ENCODE measurements at regions not wholly inside any gene's neighbourhood (a gene's known extent, or its start where the extent isn't known, plus 50 kb on each side); places are given as distances from the start of the nearest gene placed in this dataset.

DNA sequence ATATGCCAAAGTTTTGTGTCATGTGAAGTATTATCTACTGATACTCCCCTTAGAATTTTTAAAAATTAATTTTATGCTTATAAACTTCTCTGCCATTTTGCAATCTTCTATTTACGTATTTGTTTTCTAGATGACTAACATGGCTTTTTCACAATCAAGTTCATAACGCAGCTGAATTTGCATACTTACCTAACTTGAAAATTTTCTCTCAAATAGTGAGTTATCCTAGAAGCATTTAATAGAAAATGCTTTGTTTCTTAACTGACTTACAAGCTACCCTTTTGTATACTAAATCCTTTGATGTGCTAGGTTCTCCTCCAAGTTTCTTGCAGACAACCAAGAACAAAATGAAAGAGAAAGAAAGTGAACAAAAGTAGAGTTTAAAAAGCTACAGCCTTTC lies 683.5 kb downstream of the LIG4 start:
- CTCF ChIA-PET: interaction anchor here (0.6 kb wide), 1 partner anchor 1051 kb away, joined by 3 read pairs; no protein-coding TSS in a partner anchor

DNA sequence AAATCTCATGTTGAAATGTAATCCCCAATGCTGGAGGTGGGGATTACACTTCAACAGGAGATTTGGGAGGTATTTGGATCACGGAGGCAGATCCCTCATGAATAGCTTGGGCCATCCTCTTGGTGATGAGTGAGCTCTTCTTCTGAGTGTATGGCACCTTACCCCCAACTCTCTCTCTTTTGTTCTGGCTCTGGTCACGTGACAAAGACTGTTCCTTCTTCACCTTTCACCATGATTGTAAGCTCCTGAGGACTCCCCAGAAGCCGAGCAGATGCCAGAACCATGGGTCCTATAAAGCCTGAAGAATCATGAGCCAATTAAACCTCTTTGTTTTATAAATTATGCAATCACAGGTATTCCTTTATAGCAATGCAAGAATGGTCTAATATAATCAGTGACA lies 684.2 kb downstream of the LIG4 start:
- intact Hi-C loops (cut with micrococcal nuclease): no loop called here
- Mint-ChIP-seq H3K27ac (ENCODE audit: low read depth, unreplicated experiment) (no peak overlapping the region), H3K4me3 (ENCODE audit: unreplicated experiment) (no peak overlapping the region), H3K27me3 (ENCODE audit: insufficient read depth, unreplicated experiment) (no peaks in the 10 kb centered on the region), H3K36me3 (ENCODE audit: insufficient read depth, unreplicated experiment) (peaks cover 4% of the 10 kb centered on the region), H3K4me1 (ENCODE audit: insufficient read depth, unreplicated experiment) (no peaks in the 10 kb centered on the region), H3K9me3 (ENCODE audit: unreplicated experiment) (peaks cover 16% of the 10 kb centered on the region)
- ChIA-PET CTCF (interaction anchor here (0.6 kb wide), 1 partner anchor 1050 kb away, joined by 3 read pairs; no protein-coding TSS in a partner anchor), POLR2A (no interaction called here)
- no peak for TF ChIP-seq CTCF (IDR thresholded peaks at IDR 0.05; ENCODE audit: unreplicated experiment)
- BruUV-seq (replicated peaks): no TSS peak
- no peak for DNase-seq (ENCODE audit: unreplicated experiment)

More for the DNA sequence above, 683.5 kb downstream of the LIG4 start:
- Mint-ChIP-seq H3K9me3 (ENCODE audit: unreplicated experiment) (peaks cover 16% of the 10 kb centered on the region), H3K36me3 (ENCODE audit: insufficient read depth, unreplicated experiment) (peaks cover 4% of the 10 kb centered on the region), H3K4me3 (ENCODE audit: unreplicated experiment) (no peak overlapping the region), H3K27me3 (ENCODE audit: insufficient read depth, unreplicated experiment) (no peaks in the 10 kb centered on the region), H3K4me1 (ENCODE audit: insufficient read depth, unreplicated experiment) (no peaks in the 10 kb centered on the region), H3K27ac (ENCODE audit: low read depth, unreplicated experiment) (no peak overlapping the region)
- POLR2A ChIA-PET: no interaction called here
- no TSS peak for BruUV-seq (replicated peaks)
- no peak for DNase-seq (ENCODE audit: unreplicated experiment)
- intact Hi-C loops (cut with micrococcal nuclease): no loop called here
- TF ChIP-seq CTCF (IDR thresholded peaks at IDR 0.05; ENCODE audit: unreplicated experiment): no peak

DNA sequence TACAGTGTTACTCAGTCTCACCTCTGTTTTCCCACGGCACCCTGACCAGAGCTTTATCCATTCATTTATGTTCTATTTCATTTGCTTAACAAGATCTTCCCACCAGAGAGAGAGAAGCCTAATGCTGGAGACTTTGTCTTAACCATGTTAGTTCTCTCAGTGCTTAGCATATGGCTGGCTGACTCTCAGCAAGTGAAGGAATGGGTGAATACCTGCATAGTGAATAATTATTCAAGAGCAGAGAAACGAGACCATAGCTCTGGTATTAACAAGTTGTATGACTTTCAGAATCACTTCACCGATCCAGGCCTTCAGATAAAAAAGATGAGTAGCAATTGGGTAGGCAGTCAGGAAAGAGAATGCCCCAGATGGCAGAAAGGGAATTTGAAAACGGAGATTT lies 686.3 kb downstream of the LIG4 start:
- BruUV-seq (replicated peaks): no TSS peak
- CTCF ChIA-PET: interaction anchor here (0.6 kb wide), 1 partner anchor 817 kb away, joined by 3 read pairs; no protein-coding TSS in a partner anchor
- POLR2A ChIA-PET: no interaction called here
- Mint-ChIP-seq H3K36me3 (ENCODE audit: insufficient read depth, unreplicated experiment) (peaks cover 4% of the 10 kb centered on the region), H3K27ac (ENCODE audit: low read depth, unreplicated experiment) (no peak overlapping the region), H3K4me3 (ENCODE audit: unreplicated experiment) (no peak overlapping the region), H3K4me1 (ENCODE audit: insufficient read depth, unreplicated experiment) (no peaks in the 10 kb centered on the region), H3K9me3 (ENCODE audit: unreplicated experiment) (peaks cover 22% of the 10 kb centered on the region), H3K27me3 (ENCODE audit: insufficient read depth, unreplicated experiment) (no peaks in the 10 kb centered on the region)
- DNase-seq (ENCODE audit: unreplicated experiment): no peak
- intact Hi-C loops (cut with micrococcal nuclease): no loop called here
- no peak for TF ChIP-seq CTCF (IDR thresholded peaks at IDR 0.05; ENCODE audit: unreplicated experiment)

DNA sequence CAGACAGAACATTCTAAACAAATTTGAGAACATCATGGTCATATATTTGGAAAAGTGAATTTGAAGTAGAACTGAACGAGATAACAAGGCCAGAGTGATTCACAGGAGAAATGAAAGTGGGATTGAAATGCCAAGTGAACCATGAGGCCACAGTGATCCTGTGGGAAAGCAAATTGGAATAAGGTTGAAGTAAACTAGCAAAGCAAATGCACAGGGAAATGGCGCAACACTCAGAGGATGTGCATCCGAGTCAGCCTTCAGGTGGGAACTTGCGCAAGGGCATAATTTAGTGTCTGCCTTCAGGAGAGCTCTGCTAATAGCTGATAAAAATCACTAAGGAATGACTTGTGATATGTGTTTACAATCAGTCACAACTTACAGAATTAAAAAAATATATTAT lies 696.6 kb downstream of the LIG4 start:
- Mint-ChIP-seq H3K9me3 (ENCODE audit: unreplicated experiment) (peaks cover 24% of the 10 kb centered on the region), H3K36me3 (ENCODE audit: insufficient read depth, unreplicated experiment) (no peaks in the 10 kb centered on the region), H3K4me1 (ENCODE audit: insufficient read depth, unreplicated experiment) (no peaks in the 10 kb centered on the region), H3K27me3 (ENCODE audit: insufficient read depth, unreplicated experiment) (no peaks in the 10 kb centered on the region), H3K4me3 (ENCODE audit: unreplicated experiment) (no peak overlapping the region), H3K27ac (ENCODE audit: low read depth, unreplicated experiment) (no peak overlapping the region)
- no TSS peak for BruUV-seq (replicated peaks)
- peak; percentile 38 for DNase-seq (ENCODE audit: unreplicated experiment)
- ChIA-PET POLR2A (interaction anchor here (0.7 to 0.9 kb wide), 2 partner anchors 9 to 272 kb away, joined by 3 read pairs; no protein-coding TSS in a partner anchor), CTCF (no interaction called here)
- no peak for TF ChIP-seq CTCF (IDR thresholded peaks at IDR 0.05; ENCODE audit: unreplicated experiment)
- intact Hi-C loops (cut with micrococcal nuclease): no loop called here

Measured in MCF 10A (cell line).